Trophoblast cell (in vitro differentiated cells and primary cell): ENCODE measurements at regions not wholly inside any gene's neighbourhood (a gene's known extent, or its start where the extent isn't known, plus 50 kb on each side); places are given as distances from the start of the nearest gene placed in this dataset.

Experiments
- DNase-seq, 2 donors: peaks; one replicate each; pipeline ENCODE4 v3.0.0-alpha.2; 2016
- H2AFZ ChIP-seq: 2 replicates; pipeline ENCODE4 v1.6.1; 2013; ENCODE audit warnings: low read length, moderate library complexity, mild to moderate bottlenecking; ENCODE audit not compliant: insufficient read depth, poor library complexity
- H2AK5ac ChIP-seq: 2 replicates; pipeline ENCODE4 v1.6.1; 2013; ENCODE audit warnings: mild to moderate bottlenecking, low read length
- H2BK120ac ChIP-seq: 2 replicates; pipeline ENCODE4 v1.6.1; 2013; ENCODE audit warnings: low read length, mild to moderate bottlenecking, moderate library complexity; ENCODE audit not compliant: insufficient read depth, poor library complexity
- H2BK12ac ChIP-seq: 2 replicates; pipeline ENCODE4 v1.6.1; 2013; ENCODE audit warnings: mild to moderate bottlenecking, low read length, moderate library complexity
- H2BK5ac ChIP-seq: 2 replicates; pipeline ENCODE4 v1.6.1; 2013; ENCODE audit warnings: low read length, low read depth, moderate library complexity, mild to moderate bottlenecking; ENCODE audit not compliant: poor library complexity
- H3K14ac ChIP-seq: 2 replicates; pipeline ENCODE4 v1.6.1; 2013; ENCODE audit warnings: mild to moderate bottlenecking, low read length
- H3K18ac ChIP-seq: 2 replicates; pipeline ENCODE4 v1.6.1; 2013; ENCODE audit warnings: mild to moderate bottlenecking, low read length
- H3K23ac ChIP-seq: 2 replicates; pipeline ENCODE4 v1.6.1; 2013; ENCODE audit warnings: low read length
- H3K27ac ChIP-seq: 2 replicates; pipeline ENCODE4 v1.5.1; 2013; ENCODE audit warnings: low read depth, mild to moderate bottlenecking, inconsistent platforms, low read length, moderate library complexity
- H3K27me3 ChIP-seq: 2 replicates; pipeline ENCODE4 v1.6.1; 2013; ENCODE audit warnings: inconsistent platforms, mild to moderate bottlenecking, low read length, moderate library complexity; ENCODE audit not compliant: insufficient read depth
- H3K36me3 ChIP-seq, 2 experiments: 1 replicate in 1 of 2; 2 replicates in 1 of 2; pipeline ENCODE4 v1.6.1; 2013; ENCODE audit warnings: low read length in 2 of 2, mild to moderate bottlenecking in 2 of 2, moderate library complexity in 1 of 2; ENCODE audit not compliant: insufficient read depth in 2 of 2, control insufficient read depth in 1 of 2
- H3K4ac ChIP-seq: 2 replicates; pipeline ENCODE4 v1.6.1; 2013; ENCODE audit warnings: low read depth, mild to moderate bottlenecking, low read length, moderate library complexity
- H3K4me1 ChIP-seq, 2 experiments: 1 replicate in 1 of 2; 2 replicates in 1 of 2; pipeline ENCODE4 v1.6.1; 2013; ENCODE audit warnings: low read length in 2 of 2, mild to moderate bottlenecking in 2 of 2, moderate library complexity in 1 of 2; ENCODE audit not compliant: insufficient read depth in 2 of 2, control insufficient read depth in 1 of 2
- H3K4me2 ChIP-seq: 2 replicates; pipeline ENCODE4 v1.6.1; 2013; ENCODE audit warnings: inconsistent platforms, mild to moderate bottlenecking, low read length, moderate library complexity
- H3K4me3 ChIP-seq: 2 replicates; pipeline ENCODE4 v1.5.1; 2013; ENCODE audit warnings: mild to moderate bottlenecking, low read depth, low read length, inconsistent platforms
- H3K79me1 ChIP-seq: one replicate; pipeline ENCODE4 v1.6.1; 2013; ENCODE audit warnings: low read length
- H3K79me2 ChIP-seq: 2 replicates; pipeline ENCODE4 v1.6.1; 2013; ENCODE audit warnings: low read length, mild to moderate bottlenecking; ENCODE audit not compliant: control insufficient read depth, insufficient read depth, poor library complexity
- H3K9ac ChIP-seq: 2 replicates; pipeline ENCODE4 v1.6.1; 2013; ENCODE audit warnings: mild to moderate bottlenecking, low read length
- H3K9me3 ChIP-seq: 2 replicates; pipeline ENCODE4 v1.6.1; 2013; ENCODE audit warnings: low read depth, mild to moderate bottlenecking, control low read depth, inconsistent platforms, low read length; ENCODE audit not compliant: insufficient read depth
- H4K12ac ChIP-seq: 2 replicates; pipeline ENCODE4 v1.6.1; 2013; ENCODE audit warnings: low read depth, mild to moderate bottlenecking, low read length, moderate library complexity
- H4K8ac ChIP-seq: 2 replicates; pipeline ENCODE4 v1.6.1; 2013; ENCODE audit warnings: low read depth, mild to moderate bottlenecking, low read length, moderate library complexity
- H4K91ac ChIP-seq: one replicate; pipeline ENCODE4 v1.6.1; 2013; ENCODE audit warnings: low read depth, mild to moderate bottlenecking, low read length, moderate library complexity
- WGBS: extraction: QIAGEN DNeasy Blood & Tissue Kit; methylation state at CpG from one replicate; pipeline ENCODE4 v1.1.7; 2013; ENCODE audit warnings: missing lambda C conversion rate; ENCODE audit not compliant: insufficient read length, insufficient coverage; ENCODE audit errors: extremely low coverage; 5-methylcytosine and 5-hydroxymethylcytosine counted together

GRCh38 chr7:153847828-153848227 lies 204.4 kb upstream of the DPP6 start:
- Histone ChIP-seq H3K14ac (no peak overlapping the region), H3K4me3 (no peak overlapping the region), H4K91ac (no peak overlapping the region), H2BK120ac (no peak overlapping the region), H2BK5ac (no peak overlapping the region), H3K27ac (no peak overlapping the region), H3K36me3 (no peaks in the 10 kb centered on the region), H3K23ac (no peak overlapping the region), H2AK5ac (no peak overlapping the region), H3K18ac (no peak overlapping the region), H3K27me3 (no peaks in the 10 kb centered on the region), H3K79me1 (no peaks in the 10 kb centered on the region), H3K79me2 (no peaks in the 10 kb centered on the region), H3K4ac (no peak overlapping the region), H4K12ac (no peak overlapping the region), H3K4me1 (no peaks in the 10 kb centered on the region), H3K9ac (no peak overlapping the region), H2AFZ (no peak overlapping the region), H3K4me2 (no peak overlapping the region), H4K8ac (no peak overlapping the region), H3K9me3 (peaks cover 8% of the 10 kb centered on the region), H2BK12ac (no peak overlapping the region)
- no peak for DNase-seq
- WGBS, result no CpG with 5 or more reads among the region's 11 CpGs

GRCh38 chr7:153852261-153852660 lies 199.9 kb upstream of the DPP6 start:
- H3K4ac ChIP-seq, result no peak overlapping the region
- no peak overlapping the region for H3K27ac ChIP-seq
- H3K4me2 ChIP-seq, result no peak overlapping the region
- peaks cover 4% of the 10 kb centered on the region for H3K9me3 ChIP-seq
- no peak overlapping the region for H3K18ac ChIP-seq
- no peaks in the 10 kb centered on the region for H3K79me2 ChIP-seq
- H3K79me1 ChIP-seq, result no peaks in the 10 kb centered on the region
- H4K91ac ChIP-seq, result no peak overlapping the region
- no peak overlapping the region for H2BK5ac ChIP-seq
- H3K14ac ChIP-seq, result no peak overlapping the region
- no peaks in the 10 kb centered on the region for H3K4me1 ChIP-seq
- H3K4me3 ChIP-seq, result no peak overlapping the region
- H2BK120ac ChIP-seq, result no peak overlapping the region
- H3K36me3 ChIP-seq, result no peaks in the 10 kb centered on the region
- no CpG with 5 or more reads among the region's 4 CpGs for WGBS
- H2BK12ac ChIP-seq, result no peak overlapping the region
- no peak overlapping the region for H2AK5ac ChIP-seq
- no peak overlapping the region for H3K23ac ChIP-seq
- no peak for DNase-seq
- H2AFZ ChIP-seq, result no peak overlapping the region
- no peak overlapping the region for H3K9ac ChIP-seq
- no peak overlapping the region for H4K12ac ChIP-seq
- H4K8ac ChIP-seq, result no peak overlapping the region
- no peaks in the 10 kb centered on the region for H3K27me3 ChIP-seq

GRCh38 chr7:153858355-153858754 lies 193.8 kb upstream of the DPP6 start:
- peak in 1 of 2 donors; percentile 1 for DNase-seq

GRCh38 chr7:153859239-153859638 lies 193.0 kb upstream of the DPP6 start:
- H3K23ac ChIP-seq, result no peak overlapping the region
- WGBS, result no CpG with 5 or more reads among the region's 6 CpGs
- H3K79me2 ChIP-seq, result no peaks in the 10 kb centered on the region
- no peak overlapping the region for H3K27ac ChIP-seq
- no peak overlapping the region for H3K14ac ChIP-seq
- no peaks in the 10 kb centered on the region for H3K4me1 ChIP-seq
- no peak overlapping the region for H4K12ac ChIP-seq
- no peak overlapping the region for H2AFZ ChIP-seq
- no peaks in the 10 kb centered on the region for H3K9me3 ChIP-seq
- no peak overlapping the region for H3K18ac ChIP-seq
- no peak overlapping the region for H3K4me3 ChIP-seq
- H3K4me2 ChIP-seq, result no peak overlapping the region
- no peaks in the 10 kb centered on the region for H3K79me1 ChIP-seq
- H3K36me3 ChIP-seq, result no peaks in the 10 kb centered on the region
- no peaks in the 10 kb centered on the region for H3K27me3 ChIP-seq
- no peak overlapping the region for H4K8ac ChIP-seq
- no peak overlapping the region for H4K91ac ChIP-seq
- no peak overlapping the region for H2AK5ac ChIP-seq
- no peak overlapping the region for H2BK12ac ChIP-seq
- no peak overlapping the region for H2BK120ac ChIP-seq
- H3K4ac ChIP-seq, result no peak overlapping the region
- H2BK5ac ChIP-seq, result no peak overlapping the region
- H3K9ac ChIP-seq, result no peak overlapping the region
- no peak for DNase-seq

More at GRCh38 chr7:153858355-153858754, 193.8 kb upstream of the DPP6 start:
- Histone ChIP-seq H3K14ac (no peak overlapping the region), H3K79me2 (no peaks in the 10 kb centered on the region), H2BK120ac (no peak overlapping the region), H4K12ac (no peak overlapping the region), H3K4me3 (no peak overlapping the region), H3K36me3 (no peaks in the 10 kb centered on the region), H3K27ac (no peak overlapping the region), H3K79me1 (no peaks in the 10 kb centered on the region), H2AK5ac (no peak overlapping the region), H2AFZ (no peak overlapping the region), H3K9me3 (no peaks in the 10 kb centered on the region), H4K8ac (no peak overlapping the region), H2BK5ac (no peak overlapping the region), H3K9ac (no peak overlapping the region), H3K27me3 (no peaks in the 10 kb centered on the region), H4K91ac (no peak overlapping the region), H3K4ac (no peak overlapping the region), H3K4me1 (no peaks in the 10 kb centered on the region), H3K23ac (no peak overlapping the region), H2BK12ac (no peak overlapping the region), H3K4me2 (no peak overlapping the region), H3K18ac (no peak overlapping the region)
- WGBS, result no CpG with 5 or more reads among the region's 4 CpGs
